Stimulated activated CD4-positive, alpha-beta T cell treated with anti-CD3 and anti-CD28 coated beads, TNF-alpha, amount 100 ng/mL, for 4 hours (primary cell): ENCODE measurements at regions not wholly inside any gene's neighbourhood (a gene's known extent, or its start where the extent isn't known, plus 50 kb on each side); places are given as distances from the start of the nearest gene placed in this dataset.

ENCODE experiments used
- DNase-seq, 3 experiments: peaks; one replicate each; pipeline ENCODE4 v3.0.0-alpha.2; 2020; ENCODE audit warnings: low read depth in 3 of 3

GRCh38 chr5:82360022-82360421 lies 81.9 kb upstream of the RPS23 start:
- DNase-seq = no peak

DNA sequence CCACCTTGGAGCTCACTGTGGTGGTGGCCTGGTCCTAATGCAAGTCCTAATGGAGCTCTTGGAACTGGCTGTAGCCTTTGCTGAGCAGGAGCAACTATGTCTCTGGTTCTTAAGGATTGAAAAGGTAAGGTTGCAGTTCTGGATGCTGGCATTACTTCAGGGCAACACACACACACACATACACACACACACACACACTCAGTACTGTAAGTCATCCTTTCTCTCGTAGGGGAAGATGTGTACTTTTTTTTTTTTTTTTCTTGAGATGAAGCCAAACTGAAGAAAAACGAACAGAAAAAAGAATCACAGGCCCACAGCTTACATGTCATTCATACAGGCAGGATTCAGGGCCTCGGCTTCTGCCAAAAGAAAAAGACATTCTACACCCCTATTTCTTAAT lies 81.1 kb upstream of the RPS23 start:
- DNase-seq = no peak

DNA sequence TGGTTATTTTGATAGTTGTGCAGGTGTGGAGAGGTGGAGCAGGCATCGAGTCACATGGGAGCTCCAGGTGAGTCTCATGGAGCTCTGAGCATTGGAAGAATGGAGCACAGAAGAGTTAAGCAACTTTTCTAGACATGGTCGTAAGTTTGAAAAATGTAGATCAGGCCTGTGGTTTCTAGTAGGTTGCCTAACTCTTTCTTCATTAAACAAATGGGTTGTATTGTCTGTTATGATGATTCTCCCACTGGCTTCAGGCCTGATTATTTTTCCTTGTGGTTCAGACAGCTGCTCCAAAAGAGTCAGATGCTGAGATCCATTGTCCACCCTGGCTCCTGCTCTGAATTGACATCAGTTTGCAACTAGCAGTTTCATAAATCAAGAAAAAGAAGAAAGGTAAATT lies 80.3 kb upstream of the RPS23 start:
- no peak for DNase-seq

- DNase-seq = peak; percentile 18 to 62 (median 45)
Observed at GRCh38 chr5:82356808-82357671, 78.9 kb upstream of the RPS23 start.

GRCh38 chr5:82356021-82356420 lies 77.9 kb upstream of the RPS23 start:
- no peak for DNase-seq

- no peak for DNase-seq
Observed at GRCh38 chr5:82355496-82355895, 77.3 kb upstream of the RPS23 start.

- DNase-seq = no peak
Observed at GRCh38 chr5:82355053-82355452, 76.9 kb upstream of the RPS23 start.

DNA sequence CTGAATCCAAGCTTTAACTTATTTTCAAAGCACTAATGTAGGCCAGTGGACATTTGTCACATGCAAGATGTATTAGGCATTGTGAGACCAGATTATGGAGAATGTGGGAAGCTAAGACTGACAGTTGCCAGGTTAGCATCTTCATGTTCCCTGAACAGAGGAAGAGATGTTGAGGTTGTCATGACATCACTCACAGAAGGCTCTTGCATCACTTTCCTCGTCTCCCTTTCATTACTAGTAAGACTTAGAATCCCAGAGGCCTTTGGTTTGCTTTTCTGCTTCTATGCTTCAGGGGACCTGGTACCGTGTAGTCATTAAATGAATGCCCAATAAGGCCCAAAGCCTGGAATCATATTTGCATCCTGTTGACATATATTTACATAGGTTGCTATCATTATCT lies 76.4 kb upstream of the RPS23 start:
- no peak for DNase-seq

DNA sequence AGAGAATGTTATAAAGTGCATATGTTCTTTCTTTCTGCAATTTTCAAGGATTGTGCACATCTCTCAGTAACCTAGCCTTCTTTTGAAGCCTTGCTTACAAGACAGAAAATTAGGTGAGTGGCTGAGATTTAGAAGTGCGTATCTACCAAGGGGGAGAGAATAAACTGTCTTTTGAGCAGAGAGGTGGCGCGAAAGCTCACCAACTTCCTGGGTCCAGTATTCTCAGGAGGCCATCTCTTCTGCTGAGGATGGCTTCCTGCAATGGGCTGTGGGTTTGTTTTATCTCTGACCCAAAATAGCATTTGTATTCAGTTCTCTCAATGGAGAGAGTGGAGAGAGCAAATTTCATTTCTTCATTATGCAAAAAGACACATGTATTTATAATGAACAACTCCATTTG lies 75.4 kb upstream of the RPS23 start:
- no peak for DNase-seq

DNA sequence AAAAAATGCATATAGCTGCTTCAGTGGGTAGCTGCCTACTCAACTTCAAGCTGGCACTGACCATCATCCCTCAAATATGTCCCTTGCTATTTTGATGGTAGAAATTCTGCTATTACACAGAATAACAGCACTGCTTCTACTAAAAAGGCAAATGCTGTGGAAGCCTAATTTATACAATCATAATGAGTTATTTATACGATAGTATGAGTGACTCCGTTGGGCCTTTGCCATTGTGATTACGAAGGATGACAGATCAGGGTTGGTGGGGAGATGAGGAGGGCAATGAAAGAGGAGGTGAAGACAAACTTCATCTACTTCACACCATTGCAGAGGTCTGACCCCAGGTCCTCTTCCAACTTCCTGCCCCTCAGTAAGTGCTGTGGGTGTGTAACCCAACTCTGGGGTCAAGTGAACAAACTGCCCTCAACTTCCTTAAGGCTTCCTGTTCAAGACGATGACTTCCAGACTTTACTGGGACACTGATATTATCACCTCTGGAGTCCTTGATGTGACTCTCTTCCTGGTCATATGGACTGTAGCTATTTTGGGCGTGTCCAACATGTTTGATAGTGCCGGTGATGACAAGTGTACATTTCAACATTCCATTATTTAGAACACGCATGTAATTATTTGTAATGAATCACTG lies 74.1 kb upstream of the RPS23 start:
- DNase-seq = no peak

DNA sequence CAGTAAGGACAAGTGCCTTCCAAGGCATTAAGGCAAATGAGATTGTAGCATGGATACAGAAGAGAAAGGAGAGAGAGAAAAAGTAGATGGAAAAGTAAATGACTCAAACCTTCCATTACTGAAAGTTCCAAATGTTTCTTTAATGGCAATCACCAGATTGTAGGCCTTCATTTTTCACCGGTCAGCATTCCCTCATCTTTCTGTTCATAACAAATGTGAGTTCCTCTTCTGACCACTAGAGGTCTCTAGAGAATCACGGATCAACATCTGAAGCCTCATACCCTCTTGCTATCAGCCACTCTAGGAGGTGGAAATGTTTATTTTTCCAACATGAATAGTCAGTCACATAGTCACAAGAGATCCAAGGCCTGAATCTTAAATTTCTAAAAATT lies 73.6 kb upstream of the RPS23 start:
- DNase-seq = no peak

DNA sequence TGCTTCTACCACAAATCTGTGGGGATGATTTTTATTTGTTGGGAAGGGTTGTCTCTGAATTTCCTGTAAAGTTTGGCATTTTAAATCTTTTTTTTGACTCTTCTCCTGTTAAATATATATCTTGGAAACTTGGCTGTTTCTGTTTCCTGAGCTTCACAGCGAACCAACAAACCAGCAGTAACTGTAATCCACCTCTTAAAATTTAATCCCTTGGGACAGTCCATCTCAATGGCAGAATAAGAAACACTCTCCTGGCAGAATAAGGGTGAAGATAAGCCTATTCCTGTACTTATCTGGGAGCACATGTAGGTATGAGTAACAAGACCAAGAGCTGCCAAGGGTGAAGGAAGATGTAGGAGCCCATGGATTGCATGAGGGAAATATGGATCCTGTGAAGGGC lies 73.1 kb upstream of the RPS23 start:
- DNase-seq = no peak

- DNase-seq = no peak
Observed at GRCh38 chr5:82349652-82350051, 71.5 kb upstream of the RPS23 start.

DNA sequence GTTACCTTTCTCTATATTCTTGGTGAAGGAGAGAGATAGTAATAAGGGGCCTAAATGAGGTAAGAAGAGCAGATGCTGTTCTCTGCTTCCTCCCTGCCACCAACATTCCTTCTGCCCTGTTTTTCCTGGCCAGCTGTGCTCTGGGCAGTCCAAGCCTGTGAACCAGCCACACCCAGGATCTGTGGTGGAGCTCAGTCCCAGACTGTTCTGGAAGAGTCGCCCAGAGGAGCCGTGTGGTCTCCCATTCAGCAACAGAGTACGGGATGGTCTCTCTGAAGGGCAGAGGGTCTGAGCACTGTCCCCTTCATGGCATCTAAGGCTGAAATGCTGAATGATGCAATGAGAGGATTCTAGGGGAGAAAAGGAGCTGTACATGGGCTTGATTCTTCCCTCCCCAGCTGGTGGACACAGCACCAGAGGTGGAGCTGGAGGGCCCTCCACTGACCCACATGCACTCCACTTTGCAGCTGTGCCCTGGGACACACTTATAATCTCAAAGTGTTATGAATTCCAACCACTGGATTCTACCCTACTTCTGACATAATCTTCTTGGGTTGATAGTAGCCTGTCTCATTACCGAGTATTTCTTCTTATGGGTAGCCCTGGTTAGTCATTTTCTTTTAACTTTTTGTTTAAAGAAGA lies 70.8 kb upstream of the RPS23 start:
- no peak for DNase-seq

- DNase-seq = no peak
Observed at GRCh38 chr5:82347201-82347865, 69.2 kb upstream of the RPS23 start.

- no peak for DNase-seq
Observed at GRCh38 chr5:82346399-82347165, 68.4 kb upstream of the RPS23 start.

DNA sequence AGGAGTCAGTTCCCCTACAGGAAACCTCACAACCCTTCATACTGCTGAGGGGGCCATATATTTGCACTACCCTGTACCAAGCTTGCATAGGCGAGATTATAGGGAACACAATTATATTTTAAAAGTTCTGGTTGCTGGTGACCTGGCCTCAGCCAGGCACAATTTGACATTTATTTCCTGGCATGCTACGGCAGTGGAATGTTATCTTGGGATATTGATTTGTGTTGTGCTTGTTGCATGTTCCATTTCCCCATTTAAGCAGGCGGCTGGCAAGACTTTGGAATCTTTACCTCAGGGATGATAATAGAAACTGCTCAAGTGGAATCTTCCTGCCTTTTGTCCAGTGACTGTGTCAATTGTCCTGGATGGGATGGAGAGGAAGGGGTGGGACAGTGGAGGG lies 67.0 kb upstream of the RPS23 start:
- no peak for DNase-seq

- no peak for DNase-seq
Observed at GRCh38 chr5:82341325-82341724, 63.2 kb upstream of the RPS23 start.

DNA sequence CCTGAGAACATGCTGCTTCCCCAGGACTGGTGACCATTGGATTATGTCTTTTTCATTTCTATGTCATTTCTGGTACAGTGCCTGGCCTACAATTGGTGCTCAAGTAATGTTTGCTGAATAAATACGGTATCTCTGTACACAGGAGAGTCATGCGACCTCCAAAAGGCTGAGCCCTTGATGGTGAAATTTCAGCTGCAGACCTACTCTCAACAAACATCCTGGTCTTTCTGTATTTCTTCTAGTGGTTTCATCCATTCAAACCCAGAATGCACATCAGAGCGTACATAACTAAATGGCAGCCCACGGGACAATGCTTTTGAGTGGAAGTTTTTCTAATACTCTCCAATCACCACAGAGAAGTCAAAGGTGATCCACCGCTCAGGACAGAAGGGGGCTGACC lies 62.6 kb upstream of the RPS23 start:
- no peak for DNase-seq

DNA sequence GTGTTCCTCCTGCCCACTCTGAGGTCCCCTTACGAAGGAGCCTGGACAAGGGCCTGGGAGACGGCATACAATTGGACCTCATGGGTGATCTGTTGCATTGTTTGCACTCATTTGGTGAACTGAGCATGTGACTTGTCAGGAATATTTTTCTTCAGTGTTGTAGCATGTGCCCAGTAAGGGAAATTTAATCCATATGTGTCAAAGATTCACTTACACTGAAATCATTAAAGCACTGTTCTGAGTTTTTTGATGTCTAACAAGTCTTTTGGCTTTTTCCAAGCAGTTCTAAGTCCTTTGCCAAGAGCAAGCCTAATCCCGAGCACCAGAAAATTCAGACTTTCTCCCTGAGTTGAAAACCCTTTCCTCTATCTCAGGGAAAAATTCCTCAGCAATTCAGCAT lies 61.6 kb upstream of the RPS23 start:
- no peak for DNase-seq

- DNase-seq = no peak
Observed at GRCh38 chr5:82338771-82339373, 60.7 kb upstream of the RPS23 start.
